ENCODE measurements at regions not wholly inside any gene's neighbourhood (a gene's known extent, or its start where the extent isn't known, plus 50 kb on each side); places are given as distances from the start of the nearest gene placed in this dataset.

DNA sequence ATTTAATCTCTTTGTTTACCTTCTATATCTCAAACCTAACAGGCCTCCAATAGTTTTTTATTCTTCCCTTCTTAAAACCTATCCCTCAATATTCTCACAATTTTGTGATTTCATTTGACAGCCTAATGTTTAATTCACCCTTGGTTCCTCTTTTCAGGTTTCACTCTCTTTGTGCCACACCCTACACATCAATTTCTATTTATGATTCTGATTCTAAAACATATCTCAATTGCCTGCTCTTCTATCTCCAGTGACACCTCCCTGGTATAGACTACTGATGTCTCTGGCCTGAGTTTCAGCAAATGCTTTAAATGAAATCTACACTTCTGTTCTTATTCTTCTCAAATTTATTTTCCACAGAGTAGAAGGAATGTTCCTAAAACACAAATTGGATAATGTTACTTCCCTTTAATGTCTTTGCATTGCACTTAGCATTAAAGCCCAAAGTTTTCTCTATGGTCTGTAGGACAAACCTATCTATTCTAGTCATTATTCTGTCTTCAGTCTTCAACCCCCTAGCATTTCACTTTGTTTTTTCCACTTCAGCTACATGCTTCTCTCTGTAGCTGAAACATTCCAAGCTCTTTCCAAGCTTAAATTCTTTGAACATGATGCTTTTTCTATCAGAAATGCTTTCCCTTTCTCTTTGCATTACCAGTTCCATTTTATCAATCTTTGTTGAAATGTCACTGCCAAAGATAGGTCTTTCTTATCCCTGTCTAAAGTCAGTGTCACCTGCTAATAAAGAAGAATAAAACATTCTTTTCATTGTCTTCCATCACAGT lies 622.0 kb downstream of the CENPC start:
- no peak for DNase-seq

- no peak for DNase-seq
These were observed 623.9 kb downstream of the CENPC start for GRCh38 chr4:66921433-66921832.

DNA sequence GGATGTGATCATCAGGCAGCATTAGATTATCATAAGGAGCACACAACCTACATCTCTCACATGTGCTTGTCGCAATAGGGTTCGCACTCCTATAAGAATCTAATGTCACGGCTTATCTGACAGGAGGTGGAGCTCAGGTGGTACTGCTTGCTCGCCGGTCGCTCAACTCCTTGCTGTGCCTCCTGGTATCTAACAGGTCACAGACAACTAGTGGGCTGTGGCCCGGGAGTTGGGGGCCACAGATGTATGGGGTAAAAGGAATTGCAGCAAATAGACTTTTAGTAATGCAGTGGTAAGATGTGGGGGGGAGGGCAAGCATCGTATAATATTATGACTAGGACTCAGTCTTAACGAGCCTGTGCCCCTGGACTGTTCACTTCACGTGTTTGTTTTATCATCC lies 624.8 kb downstream of the CENPC start:
- DNase-seq: no peak

- DNase-seq: no peak
These were observed 633.4 kb downstream of the CENPC start for GRCh38 chr4:66911880-66912279.

DNA sequence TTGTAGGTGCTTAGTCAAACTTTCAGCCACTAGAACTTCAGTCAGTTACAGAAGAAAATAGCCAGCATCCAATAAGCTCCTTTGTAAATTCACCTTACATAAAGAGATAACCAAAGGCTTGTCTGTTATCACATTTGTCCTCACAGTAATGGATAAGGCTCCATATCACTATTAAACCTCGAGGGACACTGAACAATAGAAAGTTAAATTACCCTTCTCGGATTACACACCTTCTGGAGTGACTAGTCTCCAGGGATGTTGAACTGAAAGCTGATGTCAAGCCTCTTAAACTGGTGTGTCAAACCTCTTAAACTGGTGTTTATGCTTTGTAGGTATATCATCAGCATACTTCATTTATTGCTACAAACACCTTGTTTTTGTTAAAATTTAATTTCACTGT lies 639.0 kb downstream of the CENPC start:
- DNase-seq: no peak

DNA sequence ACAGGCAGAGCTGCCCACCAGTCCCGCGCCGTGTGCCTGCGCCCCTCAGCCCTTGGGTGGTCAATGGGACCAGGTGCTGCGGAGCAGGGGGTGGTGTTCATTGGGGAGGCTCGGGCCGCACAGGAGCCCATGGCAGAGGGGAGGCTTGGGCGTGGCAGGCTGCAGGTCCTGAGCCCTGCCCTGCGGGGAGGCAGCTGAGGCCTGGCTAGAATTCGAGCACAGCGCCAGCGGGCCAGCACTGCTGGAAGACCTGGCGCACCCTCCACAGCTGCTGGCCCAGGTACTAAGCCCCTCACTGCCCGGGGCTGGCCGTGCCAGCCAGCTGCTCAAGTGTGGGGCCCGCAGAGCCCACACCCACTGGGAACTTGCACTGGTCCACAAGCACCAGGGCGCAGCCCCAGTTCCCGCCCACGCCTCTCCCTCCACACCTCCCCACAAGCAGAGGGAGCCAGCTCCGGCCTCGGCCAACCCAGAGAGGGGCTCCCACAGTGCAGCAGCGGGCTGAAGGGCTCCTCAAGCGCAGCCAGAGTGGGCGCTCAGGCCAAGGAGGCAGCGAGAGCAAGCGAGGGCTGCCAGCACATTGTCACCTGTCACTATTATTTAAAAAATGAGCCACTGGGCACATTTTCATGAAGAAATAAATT lies 645.8 kb downstream of the CENPC start:
- no peak for DNase-seq

- no peak for DNase-seq
These were observed 651.5 kb downstream of the CENPC start for GRCh38 chr4:66893807-66894206.

- DNase-seq: no peak
These were observed 658.2 kb downstream of the CENPC start for GRCh38 chr4:66887061-66887460.

GRCh38 chr4:66885501-66886165 lies 659.7 kb downstream of the CENPC start:
- no peak for DNase-seq

GRCh38 chr4:66876946-66877345 lies 668.4 kb downstream of the CENPC start:
- no peak for DNase-seq

DNA sequence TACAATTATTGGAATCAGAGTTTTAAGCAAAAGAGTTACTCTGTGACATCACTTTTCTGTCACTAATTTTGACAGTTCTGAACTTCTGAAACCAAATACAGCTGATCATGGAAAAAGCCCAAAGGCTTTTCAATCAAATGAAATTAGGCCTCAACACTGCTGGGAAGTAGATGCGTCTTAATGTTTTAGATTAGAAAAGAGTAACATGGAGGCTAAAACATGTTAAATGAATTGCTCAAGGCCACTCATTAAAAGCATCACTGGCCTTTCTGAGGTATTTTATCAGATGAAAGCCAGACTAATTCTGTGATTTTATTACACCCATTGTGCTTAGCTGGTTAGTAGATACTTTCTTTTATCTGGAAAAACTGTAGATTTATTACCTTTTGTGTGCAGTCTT lies 672.6 kb downstream of the CENPC start:
- DNase-seq: no peak

DNA sequence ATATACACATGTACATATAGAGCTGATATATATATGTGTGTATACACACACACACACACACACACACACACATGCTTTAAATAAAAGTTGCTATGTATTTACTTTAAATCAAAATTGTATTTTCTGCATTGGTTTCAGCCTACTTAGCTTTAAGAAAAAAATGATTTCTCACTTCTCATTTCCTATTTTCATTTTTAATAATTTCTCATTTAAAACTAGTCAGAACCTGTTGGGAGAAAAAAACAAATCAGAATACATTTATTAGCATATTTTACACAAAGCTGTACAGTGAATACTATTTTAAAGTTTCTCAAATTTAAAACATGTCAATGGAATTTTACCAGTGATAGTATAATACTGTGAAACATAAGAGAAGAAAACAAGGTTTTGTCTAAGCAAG lies 681.8 kb downstream of the CENPC start:
- no peak for DNase-seq

GRCh38 chr4:66855956-66856355 lies 689.3 kb downstream of the CENPC start:
- no peak for DNase-seq

DNA sequence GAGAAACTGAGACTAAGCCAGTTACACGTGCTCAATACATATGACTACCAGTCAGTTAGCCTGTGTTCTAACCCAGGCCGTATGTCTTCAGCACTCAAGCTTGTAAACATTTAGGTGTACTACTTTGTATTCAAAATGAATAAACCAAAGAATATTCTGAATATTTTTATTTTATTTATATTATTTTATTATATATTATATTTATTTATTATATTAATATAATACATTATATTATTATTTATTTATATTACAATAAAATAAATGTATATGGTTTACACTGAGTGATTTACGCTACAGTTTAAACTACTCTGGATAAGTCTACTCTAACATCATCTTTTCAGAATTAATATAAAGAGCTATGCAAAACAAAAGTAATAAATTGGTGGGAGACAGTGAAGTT lies 691.5 kb downstream of the CENPC start:
- no peak for DNase-seq

- no peak for DNase-seq
These were observed 692.5 kb downstream of the CENPC start for GRCh38 chr4:66852843-66853242.

- no peak for DNase-seq
These were observed 695.7 kb downstream of the CENPC start for GRCh38 chr4:66849596-66849995.

DNA sequence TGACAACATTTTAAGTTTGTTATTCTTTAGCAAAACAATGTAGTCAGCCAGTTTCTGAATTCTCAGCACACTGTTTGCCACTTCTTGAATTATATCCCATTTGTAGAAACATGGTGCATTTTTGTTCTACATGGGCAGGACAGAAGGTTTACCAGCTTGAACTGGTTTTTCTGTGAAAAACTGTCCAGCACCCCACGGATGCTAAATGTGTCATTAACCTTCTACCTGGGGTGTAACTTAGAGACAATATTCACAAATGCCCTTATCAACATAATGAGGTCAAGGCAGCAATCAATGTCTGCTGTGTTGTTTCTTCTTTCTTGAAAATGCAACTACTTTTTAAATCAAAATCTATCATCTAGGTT lies 702.6 kb downstream of the CENPC start:
- DNase-seq: no peak

DNA sequence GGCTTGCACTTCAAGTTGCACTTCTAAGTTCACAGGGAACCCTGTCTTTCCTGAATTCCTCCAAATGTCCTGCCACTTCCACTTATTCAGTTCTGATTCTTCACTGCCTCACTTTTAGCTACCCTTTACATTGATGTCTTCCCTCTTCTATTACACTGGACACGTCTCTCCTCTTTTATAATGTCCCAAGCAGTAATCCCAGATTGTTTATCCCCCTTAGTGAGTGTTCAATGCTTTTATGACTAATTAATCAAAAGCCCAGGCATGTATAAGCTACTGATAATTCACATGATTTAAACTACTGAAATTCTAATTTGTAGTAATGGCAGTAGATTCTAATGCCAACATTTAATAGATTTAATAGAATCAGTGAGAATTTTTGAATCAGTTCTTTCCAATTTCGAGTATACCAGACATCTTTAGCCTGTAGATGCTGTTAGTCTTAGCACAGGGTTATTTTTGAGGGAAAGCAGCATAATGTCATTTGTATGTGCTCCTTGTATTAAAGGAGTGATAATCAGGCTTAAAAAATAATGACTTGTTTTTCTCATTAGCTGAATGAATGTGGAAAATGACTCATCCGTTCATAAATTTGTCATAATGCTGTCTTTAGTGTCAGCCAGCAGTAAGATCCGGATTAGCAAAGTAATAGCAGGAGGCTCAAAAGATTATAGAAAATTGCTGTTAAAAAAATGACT lies 703.1 kb downstream of the CENPC start:
- DNase-seq: no peak

DNA sequence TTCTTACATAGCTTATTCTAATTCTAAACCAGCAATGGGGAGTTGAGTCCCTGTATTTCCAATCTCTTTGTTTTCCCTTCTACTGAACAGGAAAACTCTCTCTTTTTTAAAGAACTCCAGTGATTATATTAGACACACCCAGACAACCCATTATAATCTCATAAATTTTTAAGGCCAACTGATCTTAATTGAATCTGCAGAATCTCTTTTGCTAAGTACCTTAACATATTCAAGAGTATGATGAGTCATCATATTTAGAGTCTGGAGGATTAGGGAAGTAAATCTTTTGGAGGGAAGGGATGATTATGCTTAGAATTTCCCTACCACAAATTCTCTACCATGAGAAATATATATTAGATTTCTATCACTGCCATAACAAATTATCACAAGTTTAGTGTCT lies 705.1 kb downstream of the CENPC start:
- DNase-seq: no peak

DNA sequence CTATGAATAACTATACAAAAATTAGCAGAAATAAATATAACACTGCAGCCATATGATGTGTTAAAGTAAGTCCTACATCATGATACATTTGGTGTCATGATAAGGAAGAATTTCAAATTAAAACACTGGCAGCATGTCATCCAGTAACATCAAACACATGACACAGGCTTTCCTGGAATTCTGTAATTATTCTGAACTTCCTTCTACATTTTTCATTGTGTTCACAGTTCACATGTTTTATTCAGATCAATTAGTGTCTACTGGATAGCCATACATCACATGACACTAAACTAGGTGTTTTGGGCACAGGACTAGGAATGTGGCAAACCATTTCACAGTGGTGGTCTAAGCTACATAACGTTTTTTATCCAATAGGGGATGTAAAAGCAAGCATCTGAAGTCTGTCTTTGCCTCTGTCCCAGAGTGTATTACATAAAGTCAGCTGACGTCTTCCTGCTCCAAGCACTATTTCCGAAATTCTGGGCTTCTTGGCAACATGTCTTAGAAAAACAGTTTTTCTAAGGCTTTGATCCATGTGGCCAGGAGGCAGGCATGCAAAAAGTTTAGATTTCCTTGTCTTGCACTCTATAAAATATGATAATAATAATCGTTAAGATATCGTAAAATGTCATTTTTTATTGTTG lies 707.9 kb downstream of the CENPC start:
- DNase-seq: no peak

DNA sequence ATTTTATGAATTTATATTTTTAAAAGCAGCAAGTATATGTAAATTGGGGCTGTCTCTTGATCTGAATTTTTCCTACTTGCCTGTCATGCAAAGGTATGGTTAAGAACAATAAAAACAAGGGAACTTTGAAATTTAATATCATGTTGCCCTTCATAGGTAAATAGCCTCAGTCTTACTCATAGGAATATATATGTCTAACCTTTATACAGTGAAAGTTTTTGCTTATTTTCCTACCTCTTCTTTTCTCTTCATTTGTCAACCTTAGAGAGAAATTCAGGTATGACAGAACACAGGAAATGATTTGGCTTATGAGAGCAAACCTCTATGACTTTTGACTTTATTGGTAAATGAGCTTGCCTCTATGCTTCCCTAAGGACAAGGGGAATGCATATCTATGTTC lies 716.0 kb downstream of the CENPC start:
- no peak for DNase-seq

DNA sequence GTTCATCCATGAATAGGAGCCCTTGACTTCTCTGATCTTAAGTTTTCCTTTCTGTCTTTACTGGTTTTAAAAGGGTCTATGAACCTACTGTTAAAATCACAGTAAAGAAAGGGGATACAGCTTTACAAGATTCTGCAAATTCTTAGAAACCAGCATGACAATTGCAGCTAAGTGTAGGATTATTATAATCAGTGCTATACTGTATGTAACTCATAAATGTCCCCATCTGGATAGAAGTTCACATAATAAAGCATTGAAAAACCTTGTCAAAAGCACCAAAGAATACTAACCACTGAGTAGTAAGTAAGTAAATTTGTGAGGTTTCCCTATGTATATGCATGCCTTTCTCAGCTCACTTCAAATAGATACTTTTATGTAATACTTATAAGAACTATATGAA lies 724.6 kb downstream of the CENPC start:
- DNase-seq: no peak

DNA sequence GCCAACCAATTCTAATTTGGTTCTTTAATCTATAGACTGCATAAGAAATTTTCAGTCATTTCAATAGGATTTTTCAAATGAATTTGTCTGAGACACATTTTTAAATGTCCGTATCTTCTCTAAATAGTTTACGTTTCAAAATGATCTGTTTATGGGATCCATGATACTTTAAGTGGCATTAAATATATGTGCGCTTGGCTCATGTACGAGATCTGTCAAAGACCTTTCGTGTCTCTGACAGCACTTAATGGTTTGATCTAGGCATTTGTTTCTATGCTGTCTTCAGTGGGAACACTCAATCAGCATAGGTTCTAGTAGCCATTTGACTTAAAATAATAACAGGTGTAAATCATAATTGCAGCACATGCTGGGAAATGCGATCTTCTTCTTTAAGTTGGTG lies 731.0 kb downstream of the CENPC start:
- DNase-seq: no peak
